Stimulated activated CD8-positive, alpha-beta memory T cell treated with anti-CD3 and anti-CD28 coated beads, Interleukin-4, amount 100 ng/mL, for 24 hours (primary cell): ENCODE measurements at regions not wholly inside any gene's neighbourhood (a gene's known extent, or its start where the extent isn't known, plus 50 kb on each side); places are given as distances from the start of the nearest gene placed in this dataset.
A peak's percentile ranks its signal among the peaks of the same experiment; 100 is the strongest.

Experiments used
- DNase-seq: peaks from one replicate; pipeline ENCODE4 v3.0.0-alpha.2; 2020; ENCODE audit warnings: low read depth

- DNase-seq = no peak
Measured at GRCh38 chr2:196442211-196442610, 197.3 kb upstream of the CCDC150 start.

GRCh38 chr2:196444442-196444841 is 195.1 kb upstream of the CCDC150 start:
- no peak for DNase-seq

DNA sequence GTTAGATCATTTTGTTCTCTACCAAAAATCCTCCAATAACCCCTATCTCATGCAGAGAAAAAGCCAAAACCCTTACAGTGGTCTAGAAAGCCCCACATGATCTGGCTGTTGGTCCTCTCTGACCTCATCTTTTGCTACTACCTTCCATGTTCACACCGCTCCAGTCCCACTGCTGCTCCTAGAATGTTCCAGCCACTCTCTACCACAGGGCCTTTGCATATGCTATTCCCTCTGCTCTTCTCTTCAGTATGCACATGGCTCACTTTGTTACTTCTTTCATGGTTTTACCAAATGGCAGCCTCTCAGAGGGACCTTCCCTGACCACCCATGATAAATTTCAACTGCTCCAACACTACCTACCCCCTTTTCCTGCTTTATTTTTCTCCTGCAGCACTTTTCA is 193.5 kb upstream of the CCDC150 start:
- DNase-seq = no peak

GRCh38 chr2:196448407-196449079 is 191.0 kb upstream of the CCDC150 start:
- DNase-seq = no peak

- no peak for DNase-seq
Measured at GRCh38 chr2:196449083-196449482, 190.4 kb upstream of the CCDC150 start.

DNA sequence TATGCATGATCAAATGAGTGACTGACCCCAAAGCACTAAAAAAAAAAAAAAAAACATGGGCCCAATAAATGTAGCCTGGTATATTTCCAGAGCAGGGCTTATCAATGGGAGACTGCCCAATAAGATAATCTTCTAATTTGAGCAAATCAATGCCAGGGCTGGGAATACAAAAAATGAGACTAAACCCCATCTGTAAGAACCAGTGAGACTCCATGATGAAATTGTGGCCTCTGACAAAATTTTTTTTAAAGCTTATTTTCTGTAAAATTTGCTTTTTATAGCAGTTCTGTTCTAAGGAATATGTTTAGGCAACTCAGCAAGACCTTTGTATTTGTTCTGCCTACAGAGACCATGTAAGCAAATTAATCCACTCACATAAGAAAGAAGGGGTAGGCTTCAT is 186.8 kb upstream of the CCDC150 start:
- no peak for DNase-seq

GRCh38 chr2:196453613-196454047 is 185.9 kb upstream of the CCDC150 start:
- DNase-seq = peak; percentile 8

DNA sequence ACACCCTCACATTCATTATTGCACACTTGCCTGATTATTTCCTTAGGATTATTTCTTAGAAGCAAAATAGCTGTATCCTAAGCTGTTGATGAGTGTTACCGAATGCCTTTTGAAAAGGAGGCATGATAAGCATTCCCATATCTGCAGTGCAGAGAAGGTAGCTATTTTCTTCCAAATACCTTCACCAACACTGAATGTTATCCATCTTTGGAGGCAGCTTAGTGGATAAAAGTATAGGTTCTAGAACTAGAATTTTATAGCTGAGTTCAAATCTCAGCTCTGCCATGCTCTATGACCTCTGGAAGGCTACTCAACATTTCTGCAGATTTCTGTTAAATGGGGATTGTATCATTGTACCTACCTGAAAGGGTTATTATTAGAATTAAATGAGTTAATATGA is 185.0 kb upstream of the CCDC150 start:
- DNase-seq = no peak

DNA sequence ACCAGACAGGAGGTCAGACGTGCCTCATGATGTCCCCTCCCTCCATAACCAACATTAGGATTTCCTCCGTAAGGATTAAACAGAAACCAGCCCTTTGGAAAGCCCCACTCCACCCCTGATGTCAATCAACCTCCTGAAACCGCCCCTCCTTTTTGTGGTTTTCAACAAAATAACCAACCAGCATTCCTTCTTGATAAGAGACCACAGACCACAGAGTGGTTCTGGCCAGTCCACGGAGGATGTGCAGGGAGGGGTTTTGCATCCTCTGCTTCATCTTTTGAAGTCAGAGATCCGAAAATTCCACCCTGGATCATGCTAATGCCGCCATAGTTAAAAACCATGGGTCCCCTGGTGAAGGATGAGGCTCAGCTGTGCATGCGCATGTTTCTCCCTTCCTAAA is 180.0 kb upstream of the CCDC150 start:
- DNase-seq = no peak

DNA sequence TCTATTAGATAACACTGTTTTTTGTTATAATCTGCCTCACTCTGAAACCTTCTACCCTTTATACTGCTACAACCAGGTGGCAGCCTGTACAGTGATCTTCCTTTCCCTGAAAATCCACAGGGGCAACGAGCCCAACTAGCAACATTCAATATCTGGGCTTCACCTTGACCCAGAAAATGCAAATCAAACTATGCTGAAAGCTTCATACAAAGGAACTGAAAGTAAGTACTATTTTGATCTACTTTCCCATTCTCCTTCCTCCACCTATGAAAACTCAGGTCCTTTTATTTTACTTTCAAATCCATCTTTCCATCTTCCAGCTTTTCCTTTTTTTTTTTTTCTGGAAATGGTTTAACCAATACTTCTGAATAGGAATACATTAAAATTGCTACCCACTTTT is 175.8 kb upstream of the CCDC150 start:
- no peak for DNase-seq

GRCh38 chr2:196464311-196464710 is 175.2 kb upstream of the CCDC150 start:
- DNase-seq = no peak

DNA sequence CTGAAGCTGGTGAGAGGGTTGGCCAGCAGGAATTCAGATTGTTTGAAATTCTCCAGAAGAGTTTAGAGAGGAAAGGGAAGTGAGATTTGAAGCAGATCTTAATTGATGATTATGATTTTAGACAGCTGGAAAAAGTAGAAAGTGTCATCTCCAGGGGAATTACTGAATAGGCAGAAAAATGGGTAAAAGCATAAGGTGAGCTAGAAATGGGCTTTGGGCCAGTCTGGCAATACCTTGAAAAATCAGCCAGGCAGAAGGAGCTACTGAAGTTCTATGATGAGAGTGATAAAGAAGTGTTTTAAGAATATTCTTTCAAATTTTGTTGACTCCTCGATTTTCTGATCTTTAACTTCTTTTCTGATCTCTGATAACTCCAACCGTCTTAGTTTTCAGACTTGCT is 172.9 kb upstream of the CCDC150 start:
- DNase-seq = no peak

- no peak for DNase-seq
Measured at GRCh38 chr2:196468394-196468793, 171.1 kb upstream of the CCDC150 start.

DNA sequence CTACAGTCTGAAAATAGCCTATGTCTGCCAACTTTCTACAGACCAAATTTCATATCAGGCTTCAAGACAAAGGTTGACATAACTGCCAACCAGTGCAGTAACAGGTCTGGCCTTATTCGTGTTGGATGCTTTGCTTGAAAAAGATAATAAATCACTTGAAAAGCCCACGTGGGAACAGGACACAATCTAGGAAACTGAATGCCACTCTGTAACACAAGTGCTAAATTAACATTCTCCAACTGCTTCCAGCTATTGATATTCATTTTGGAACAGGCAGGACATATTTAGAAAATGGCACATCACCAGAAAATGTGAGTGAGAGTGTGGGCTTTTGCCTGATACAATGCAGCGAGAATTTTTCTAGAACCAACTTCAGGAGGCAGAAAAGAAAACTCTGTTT is 165.9 kb upstream of the CCDC150 start:
- DNase-seq = no peak

DNA sequence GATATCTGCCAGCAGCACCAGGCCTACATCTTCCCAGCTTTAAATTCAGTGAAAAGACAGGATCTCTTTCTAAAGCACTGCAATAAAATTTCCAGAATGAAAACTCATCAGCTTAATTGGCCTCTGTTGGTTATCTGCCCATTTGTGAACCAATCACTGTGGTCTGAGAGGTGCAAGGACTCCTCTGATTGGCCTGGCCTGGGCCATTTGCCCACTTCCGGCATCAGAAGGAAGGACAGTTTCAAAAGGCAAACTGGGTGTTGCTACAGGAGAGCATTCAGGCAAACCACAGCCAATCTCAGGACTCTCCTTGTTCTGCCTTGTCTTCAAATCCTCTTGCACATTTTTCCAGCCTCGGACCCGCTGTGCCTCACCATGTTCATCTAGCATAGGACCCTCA is 163.9 kb upstream of the CCDC150 start:
- no peak for DNase-seq

- DNase-seq = no peak
Measured at GRCh38 chr2:196478588-196478987, 160.9 kb upstream of the CCDC150 start.

DNA sequence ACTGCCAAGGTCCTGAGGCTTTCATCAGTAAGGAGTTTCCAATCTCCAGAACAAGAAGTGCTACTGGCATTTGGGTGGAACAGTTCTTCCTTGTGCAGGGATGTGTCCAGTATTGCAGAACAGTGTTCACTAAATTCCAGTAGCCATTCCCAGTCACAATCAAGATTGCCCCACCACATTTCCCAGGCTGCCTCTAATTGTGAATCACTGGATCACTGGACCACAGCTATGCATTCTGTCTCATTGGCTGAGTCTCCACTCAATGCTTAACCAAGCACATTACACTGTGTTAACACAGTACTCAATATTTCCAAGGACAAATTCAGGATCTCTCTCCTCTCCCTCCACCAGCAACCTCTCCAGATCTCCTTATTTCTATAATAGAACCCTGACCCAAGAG is 160.2 kb upstream of the CCDC150 start:
- no peak for DNase-seq

DNA sequence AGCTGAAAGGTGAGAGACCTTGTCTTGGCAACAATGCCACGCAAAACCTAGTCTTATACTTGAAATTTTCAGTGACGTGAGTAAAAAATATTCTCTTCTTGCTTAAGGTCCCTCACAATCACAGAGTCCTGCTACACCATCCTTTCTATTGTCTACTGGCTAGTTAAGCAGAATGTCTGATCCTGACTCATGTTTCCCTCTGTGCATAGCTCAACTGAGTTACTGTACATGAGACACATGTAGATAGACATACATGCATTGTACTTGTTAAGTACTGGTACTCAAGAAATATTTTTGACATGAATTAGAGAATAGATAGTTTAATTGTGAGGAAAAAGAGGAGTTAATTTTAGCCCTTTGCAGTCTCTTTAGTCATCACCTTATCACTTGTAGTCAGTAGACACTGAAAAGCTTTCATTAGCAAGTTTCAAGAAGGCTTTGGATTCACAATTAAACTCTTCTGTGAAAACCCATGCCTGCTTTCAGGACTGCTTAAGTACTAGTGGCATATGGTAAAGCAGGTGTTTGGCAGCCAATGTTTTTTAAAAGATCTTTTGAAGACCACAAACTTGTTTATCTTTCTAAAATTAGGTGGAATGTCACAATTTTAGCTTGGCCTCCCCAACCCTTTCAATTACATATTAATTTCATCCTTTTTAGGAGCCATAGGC is 158.7 kb upstream of the CCDC150 start:
- no peak for DNase-seq

- DNase-seq = no peak
Measured at GRCh38 chr2:196481324-196481697, 158.2 kb upstream of the CCDC150 start.

GRCh38 chr2:196482119-196483065 is 157.1 kb upstream of the CCDC150 start:
- no peak for DNase-seq

DNA sequence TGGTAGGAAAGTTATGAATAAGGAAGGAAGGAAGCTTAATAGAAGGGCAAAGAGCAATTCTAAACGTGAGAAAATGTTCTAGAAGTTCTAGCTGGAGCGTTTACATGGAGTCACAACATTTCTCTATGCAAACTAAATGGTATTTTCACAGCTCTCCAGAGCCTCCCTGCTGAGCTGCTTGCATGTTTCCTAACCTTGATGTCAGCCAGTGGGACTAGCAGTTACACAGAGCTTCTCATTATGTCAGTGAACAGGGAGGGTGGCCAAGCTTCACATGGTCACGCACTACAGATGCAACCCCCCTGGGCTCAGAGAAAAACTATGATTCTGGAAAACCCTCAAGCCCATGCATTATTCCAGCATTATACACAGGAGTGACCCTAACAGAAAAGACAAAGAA is 153.4 kb upstream of the CCDC150 start:
- no peak for DNase-seq

- DNase-seq = no peak
Measured at GRCh38 chr2:196487417-196487816, 152.1 kb upstream of the CCDC150 start.

- no peak for DNase-seq
Measured at GRCh38 chr2:196489371-196489770, 150.1 kb upstream of the CCDC150 start.
